TTC549 (cell line): ENCODE measurements at regions not wholly inside any gene's neighbourhood (a gene's known extent, or its start where the extent isn't known, plus 50 kb on each side); places are given as distances from the start of the nearest gene placed in this dataset.
"Not testable (repeated sequence)": the region's sequence is repeated elsewhere in the genome, so short reads cannot be mapped to it uniquely, and the experiment has no call there.

Experiments used
- FAIRE-seq: peaks from 2 replicates; lab custom pipeline; 2012; peaks lifted over from hg19 to GRCh38; lab: Jason Lieb, UNC

DNA sequence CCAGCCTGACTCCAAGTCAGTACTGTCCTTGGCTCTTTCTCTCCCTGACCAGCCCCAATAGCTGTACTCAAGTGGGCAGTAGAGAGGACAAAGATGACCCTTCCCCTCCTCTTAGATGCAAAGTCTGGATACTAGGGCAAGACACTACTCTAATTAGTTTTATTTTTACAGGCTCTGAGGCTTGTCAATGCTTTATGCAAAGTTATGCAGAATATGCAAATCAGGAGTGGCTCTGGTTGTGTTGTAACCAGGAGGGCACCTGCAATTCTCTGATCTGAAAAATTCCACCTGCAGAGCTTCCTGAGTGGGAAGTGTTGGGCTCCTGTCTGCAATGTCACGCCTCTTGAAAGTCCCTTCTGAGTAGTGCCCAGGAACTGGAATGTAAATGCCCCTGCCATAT, 201.5 kb downstream of the RGS3 start:
- no peak for FAIRE-seq

DNA sequence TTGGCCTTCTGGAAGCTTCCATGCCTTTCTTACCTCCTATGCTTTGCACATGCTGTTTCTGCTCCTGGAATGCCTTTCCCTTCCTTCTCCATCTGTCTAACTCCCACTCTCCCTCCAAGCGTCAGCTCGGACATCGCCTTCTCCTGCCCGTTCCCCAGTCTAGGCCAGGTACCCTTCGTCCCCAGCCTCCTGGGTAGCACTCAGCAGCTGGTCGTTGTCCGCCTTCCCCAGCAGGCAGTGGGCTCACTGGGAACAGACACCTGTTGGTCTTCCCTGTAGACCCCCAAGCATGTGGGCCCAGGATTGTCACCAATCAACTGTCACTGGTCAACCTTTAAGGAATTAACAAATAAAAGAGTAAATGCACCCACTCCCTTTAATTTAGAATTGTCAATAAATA, 202.2 kb downstream of the RGS3 start:
- no peak for FAIRE-seq

DNA sequence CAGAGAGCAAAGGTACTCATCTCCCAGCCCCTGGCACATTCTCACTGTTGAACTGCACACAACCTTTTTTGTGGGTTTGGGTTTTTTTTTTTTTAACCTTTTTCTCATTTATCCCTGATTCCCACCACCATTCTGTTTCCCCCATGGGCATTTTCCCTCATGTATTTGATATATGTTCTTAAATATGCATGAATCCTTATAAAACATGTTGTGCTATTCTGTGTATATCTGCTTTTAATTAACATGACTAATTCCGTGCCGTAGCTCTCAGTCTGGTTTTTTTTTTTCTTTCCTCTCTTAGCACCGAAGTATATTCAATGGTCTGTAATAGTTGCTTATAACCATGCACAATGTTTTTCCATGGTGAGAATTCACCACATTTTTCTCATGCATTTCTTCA, 204.5 kb downstream of the RGS3 start:
- FAIRE-seq: no peak

DNA sequence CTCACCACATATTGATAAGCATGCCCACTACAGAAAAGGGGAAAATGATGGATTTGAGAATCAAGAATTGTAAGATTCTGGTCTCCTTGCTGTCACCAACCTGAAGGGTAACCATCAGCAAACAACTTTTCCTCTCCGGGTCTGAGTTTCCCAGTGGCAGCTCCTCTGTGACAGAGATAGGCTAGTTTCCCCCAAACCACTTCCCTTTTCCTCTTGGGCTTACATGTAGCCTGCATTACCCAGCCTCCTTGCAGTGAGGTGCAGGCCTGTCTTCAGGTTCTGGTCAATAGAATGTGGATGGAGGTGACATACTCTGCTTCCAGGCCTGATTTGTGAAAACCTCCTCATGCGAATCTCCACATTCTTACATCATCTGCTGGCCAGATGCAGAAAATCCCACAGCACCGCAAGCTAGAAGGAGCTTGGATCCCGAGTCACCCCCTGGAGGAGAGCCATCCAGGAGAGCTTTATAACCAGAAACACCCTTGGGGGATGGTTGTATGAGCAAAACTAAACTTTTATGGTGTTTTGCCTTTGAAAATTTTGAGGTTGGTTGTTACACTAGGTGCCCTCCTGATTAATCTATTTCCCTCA, 206.1 kb downstream of the RGS3 start:
- no peak for FAIRE-seq

DNA sequence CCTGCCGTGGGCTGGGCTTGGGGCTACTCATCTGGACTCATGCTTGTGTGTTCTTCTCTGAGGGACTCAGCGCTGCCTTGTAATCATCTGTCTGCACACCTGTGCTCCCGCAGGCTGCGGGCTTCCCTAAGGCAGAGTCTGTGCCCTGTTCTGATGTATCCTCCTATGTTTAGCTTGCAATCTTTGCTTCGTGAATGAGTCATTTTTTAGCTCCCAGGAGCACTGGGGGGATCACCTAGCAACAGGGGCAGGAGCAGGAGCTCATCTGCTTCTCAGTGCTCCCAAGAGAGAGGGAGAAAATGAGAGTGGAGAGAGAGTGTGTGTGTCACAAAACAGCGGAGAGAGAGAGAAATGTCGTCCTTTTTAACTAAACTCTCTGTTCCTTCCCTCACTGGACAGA, 202.4 kb upstream of the ZNF618 start:
- no peak for FAIRE-seq

DNA sequence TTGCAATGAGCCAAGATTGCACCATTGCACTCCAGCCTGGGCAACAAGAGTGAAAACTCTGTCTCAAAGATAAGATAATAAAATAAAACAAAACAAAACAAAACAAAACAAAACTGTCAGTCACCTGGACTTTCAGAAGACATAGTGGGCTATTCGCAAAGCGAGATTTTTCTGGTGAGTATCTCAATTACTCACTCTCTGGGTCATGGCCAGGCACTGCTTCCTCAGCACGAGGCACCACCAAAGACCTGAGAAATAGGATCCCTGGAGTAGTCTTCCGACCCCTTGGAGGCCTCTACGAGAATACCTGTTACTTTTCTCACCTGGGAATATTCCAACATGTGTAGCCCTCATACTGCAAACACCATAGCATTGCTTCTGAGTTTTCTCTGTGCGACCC, 201.7 kb upstream of the ZNF618 start:
- FAIRE-seq: no peak

DNA sequence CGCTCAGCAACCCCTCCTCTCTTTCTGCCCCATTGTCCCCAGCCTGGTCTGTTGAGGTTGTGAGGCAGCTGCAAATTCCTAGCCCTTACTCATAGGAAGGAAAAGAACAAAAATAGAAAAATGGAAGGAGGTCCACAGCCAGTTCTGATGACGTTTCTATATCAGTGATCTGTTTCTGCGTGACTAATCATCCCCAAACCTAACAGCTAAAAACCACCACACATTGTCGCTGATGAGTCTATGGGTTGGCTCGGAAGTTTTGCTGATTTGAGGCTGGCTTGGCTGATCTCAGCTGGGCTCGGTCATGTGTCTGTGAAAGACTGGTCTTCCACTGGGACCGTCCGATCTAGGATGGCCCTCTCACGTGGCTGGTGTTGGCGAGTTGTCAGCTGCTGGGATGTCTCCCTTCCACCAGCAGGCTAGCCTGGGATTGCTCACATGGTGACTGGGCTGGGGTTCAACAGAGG, 200.6 kb upstream of the ZNF618 start:
- no peak for FAIRE-seq

DNA sequence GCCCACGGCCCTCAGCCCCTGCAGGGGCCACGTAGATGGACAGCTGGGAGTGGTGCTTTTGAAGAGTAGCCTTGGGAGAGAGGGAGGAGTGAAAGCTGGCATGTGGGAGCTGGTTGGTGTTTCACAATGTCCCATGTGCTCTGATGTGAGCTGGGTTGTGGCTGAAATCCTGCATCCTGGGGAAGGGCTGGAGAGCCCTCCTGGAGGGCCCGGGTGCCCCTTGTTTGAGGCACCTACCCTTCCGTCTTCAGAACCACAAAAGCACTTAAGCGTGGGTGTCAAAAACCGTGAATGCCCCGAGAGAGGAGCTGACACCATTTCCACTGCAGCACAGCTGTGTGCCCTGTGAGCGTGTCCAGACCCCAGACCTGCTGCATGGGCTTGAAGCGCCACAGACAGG, 199.1 kb upstream of the ZNF618 start:
- FAIRE-seq: no peak

DNA sequence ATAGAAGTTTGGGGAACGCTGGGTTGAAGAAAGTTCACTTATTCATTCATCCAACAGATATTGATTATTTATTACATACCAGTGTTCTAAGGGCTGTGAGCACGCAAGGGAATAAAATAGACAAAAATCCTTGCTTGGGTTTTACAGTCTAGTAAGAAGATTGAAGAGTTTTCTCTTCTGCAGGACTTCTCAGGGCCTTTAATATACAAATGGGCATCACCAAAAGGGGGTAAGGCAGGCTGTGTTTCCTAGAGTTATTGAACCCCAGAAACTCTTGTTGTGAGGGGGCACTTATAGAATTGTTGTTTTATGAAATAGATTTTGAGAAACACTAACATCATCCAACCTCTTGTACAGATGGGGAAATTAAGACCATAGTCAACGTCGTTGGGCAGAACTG, 198.5 kb upstream of the ZNF618 start:
- FAIRE-seq: no peak

DNA sequence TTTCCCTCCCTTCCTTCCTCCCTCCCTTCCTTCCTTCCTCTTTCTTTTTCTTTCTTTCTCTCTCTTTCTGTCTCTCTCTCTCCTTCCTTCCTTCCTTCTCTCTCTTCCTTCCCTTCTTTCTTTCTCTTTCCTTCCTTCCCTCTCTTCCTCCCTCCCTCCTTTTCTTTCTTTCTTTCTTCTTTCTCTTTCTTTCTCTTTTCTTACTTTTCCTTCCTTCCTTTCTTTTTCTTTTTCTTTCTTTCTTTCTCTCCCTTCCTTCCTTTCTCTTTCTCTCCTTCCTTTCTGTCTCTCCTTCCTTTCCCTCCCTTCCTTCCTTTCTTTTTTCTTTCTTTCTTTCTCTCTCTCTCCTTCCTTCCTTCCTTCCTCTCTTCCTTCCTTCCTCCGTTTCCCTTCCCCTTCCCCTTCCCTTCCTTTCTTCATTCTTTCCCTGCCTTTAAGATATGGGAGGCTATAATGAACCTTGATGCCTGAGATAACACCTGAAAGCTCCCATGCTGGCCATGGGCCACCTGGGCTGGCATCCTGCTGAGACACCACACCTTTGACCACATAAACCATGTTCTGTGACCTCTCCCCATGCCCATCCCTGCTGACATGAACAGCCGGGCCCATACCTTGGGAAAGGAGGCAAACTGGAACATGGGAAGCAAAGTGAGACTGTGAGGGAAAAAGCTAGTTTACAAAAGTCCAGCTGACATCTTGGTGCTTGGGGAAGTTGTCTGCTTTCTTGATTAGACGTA, 197.8 kb upstream of the ZNF618 start:
- FAIRE-seq: no peak

DNA sequence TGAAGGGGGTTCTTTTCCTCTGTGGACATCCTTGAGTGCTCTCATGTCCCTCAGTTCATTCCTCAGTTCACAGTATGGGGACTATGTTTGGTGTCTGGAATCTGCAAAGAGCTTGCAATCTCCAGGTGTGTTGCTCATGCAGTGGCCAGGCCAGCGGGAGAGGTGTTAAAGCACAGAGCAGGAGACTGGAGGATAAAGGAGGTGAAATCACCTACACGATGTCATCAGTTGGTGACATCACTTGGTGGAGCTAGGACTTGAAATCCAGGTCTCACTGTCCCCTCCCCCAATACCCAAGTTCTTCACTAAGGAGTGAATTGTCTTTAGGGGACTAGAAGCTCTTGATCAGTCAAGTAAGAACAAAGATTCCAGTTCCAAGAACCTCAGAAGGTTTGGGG, 197.3 kb upstream of the ZNF618 start:
- FAIRE-seq: no peak

DNA sequence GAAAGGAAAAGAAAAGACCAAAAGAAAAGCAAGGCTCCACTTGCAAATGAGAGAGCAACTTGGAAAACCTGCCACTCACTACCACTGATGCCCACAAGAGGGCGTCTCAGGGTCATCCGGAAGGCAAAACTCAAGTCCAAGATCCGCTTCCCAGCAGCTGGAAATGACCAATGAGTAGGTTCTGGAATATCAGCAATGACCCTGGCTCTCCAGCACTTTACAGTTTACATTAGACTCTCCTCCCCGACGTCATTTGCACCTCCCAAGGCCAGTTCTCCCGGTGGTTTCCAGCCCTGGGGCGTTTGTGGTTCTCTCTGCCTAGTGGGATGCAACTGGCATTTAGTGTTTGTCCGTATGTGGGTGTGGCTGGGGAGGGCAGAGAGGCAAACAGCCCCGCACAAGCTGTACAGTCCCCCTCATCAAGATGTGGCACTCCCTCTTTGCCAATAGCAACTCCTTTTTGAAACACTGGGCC, 193.8 kb upstream of the ZNF618 start:
- peak; percentile 84 for FAIRE-seq

DNA sequence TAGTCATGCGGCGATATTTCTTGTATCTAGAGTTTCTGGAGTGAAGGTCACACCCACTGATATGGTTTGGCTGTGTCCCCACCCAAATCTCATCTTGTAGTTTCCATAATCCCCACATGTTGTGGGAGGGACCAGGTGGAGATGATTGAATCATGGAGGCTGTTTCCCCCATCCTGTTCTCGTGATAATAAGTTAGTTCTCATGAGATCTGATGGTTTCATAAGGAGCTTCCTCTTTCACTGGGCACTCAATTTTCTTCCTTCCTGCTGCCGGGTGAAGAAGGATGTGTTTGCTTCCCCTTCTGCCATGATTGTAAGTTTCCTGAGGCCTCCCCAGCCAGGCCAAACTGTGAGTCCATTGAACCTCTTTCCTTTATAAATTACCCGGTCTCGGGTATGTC, 190.5 kb upstream of the ZNF618 start:
- FAIRE-seq: not testable (repeated sequence)

DNA sequence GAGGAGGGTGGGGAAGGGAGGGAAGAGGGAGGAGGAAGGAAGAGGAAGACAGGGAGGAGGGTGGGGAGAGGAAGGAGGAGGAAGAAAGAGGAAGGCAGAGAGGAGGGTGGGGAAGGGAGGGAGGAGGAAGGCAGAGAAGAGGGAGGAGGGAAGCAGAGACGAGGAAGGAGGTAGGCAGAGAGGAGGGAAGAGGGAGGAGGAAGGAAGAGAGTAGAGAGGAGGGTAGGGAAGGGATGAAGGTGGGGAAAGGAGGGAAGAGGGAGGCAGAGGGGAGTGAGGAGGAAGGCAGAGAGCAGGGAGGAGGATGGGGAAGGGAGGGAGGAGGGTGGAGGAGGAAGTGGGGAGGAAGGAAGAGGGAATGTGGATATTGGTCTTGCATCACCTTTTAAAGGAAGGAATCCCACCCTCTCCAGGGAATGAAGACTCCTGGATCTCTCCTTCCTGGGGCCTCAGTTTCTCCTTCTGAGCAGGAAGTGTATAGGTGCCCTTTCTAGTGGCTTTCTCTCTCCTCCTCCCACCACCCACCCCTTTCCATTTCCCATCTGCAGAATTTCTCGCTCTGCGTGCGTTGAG, 188.9 kb upstream of the ZNF618 start:
- FAIRE-seq: no peak

DNA sequence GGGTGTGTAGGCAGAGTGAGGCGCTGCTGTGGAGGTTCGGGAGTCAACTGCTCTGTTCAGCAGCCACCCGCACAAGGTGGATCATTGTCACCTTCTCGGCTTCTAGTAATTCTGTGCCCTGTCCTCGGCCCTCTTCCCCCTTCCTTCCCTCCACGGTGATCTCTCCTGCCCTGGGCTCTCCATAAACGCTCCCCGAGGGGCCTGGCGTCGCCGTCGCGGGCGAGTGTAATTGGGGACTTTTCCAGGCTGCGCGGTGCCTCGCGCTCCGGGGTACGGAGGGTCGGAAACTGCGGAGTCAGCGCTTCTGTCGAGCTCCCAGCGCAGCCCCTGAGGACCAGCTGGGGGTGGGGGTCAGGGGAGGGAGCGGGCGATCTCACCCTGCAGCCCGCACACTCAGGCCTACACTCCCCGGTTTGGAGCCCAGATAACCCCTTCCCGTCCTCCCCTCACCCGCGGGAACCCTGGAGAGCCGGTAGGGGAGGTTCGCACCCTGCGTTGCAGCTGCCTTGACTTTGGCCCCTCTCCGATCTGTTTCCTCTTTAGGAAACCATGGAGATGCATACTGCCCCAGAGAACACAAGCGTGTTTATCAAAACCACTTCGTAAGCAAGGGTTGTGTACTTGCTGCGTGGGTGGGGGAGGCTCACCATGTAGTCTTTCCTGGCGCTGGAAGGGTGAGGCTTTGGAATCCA, 188.3 kb upstream of the ZNF618 start:
- FAIRE-seq: no peak

DNA sequence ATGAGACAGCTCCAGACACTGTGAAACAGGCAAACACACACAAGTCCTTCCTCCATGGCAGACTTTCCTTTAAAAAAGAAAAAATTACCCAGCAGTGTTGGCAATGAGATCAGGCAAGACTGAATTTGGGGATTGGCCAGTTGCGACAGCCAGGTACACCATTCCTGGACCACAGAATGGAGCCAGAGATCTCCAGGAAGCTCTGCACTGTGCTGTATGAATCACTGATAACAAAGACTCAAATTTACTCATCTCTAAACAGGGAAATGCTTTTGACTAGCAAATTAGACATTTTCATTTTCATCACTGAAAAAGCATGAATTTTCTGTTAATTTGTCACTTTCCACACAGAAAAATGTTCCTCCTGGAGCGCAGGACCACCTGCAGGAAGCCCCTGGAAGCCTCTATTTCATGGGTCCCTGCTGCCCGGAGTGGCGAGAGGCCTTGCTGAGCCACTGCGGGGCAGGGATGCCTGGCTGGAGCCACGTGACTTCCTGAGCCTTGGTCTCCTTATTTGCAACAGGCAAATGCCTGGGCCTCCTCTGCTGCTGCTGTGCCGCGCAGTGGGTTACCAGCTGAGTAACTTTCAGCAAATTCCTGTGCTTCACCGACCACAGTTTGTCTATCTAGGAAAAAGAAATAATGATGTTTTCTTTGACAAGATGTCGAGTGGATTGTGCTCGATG, 185.9 kb upstream of the ZNF618 start:
- no peak for FAIRE-seq

DNA sequence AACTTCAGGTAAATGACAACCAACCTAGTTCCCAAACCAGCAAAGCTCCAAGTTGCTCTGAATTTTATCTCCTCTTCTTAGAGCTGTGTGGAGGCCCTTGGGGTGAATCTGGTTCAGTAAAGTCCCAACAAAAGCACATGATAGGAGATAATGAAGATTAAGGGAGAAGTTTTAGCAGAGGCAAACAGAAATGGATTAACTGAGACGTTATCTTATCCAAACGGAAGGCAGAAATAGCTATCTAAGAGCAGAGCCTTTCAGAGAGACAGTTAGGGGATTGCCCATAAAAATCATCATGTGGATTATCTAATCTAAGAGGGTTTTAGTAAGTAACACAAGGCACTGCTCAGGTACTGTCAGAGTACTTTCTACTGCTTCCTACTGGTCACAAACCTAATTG, 183.9 kb upstream of the ZNF618 start:
- no peak for FAIRE-seq

DNA sequence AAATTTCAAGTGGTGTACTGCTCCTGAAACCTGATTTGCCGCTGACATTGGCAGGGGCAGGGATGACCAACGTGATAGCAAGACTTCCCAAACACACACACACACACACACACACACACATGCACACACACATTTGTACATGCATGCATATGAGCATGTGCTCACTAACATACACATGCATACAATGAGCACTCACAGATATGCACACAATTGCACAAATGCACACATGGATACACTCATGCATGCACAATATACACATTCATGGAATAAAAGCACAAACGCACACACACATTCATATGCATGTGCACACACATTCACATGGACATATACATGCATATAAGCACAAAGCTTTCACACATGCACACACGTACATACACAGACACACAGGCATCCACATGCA, 181.2 kb upstream of the ZNF618 start:
- no peak for FAIRE-seq

DNA sequence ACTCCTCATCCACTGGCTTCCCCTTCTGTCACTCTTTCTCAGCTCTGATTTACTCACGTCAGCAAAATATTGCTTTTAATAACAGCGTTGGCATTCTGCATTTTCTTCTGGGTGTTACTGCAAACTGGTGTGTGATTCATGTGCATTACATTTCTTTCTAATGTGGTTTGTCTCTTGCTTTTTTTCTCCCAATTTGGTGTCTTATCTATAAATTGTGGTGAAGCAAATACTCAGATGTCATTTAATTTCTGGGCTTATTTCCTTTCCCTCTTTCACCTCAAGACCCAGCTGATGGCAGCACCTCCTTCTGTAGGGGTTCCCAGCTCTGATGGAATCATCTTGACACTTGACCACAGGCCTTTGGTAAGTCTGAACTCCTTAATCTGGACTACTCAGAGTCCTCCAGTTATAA, 180.7 kb upstream of the ZNF618 start:
- FAIRE-seq: no peak

DNA sequence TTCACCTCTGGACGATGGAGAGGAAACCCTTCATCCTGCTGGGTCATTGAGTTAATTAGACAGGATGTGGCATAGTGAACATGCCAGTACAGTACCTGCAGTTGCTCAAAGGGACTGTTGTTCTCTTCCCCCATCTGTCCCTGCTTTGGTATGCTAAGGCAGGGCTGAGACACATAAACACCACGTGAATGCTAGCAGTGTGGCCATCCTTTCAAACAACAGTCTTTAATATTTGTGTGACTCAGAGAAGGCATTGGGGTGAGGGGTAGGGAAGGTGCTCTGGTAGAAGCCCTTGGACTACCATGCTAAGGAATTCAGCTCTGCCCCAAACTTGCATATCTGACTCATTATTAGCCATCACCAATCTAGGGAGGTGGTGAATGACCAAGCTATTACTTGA, 180.2 kb upstream of the ZNF618 start:
- no peak for FAIRE-seq

DNA sequence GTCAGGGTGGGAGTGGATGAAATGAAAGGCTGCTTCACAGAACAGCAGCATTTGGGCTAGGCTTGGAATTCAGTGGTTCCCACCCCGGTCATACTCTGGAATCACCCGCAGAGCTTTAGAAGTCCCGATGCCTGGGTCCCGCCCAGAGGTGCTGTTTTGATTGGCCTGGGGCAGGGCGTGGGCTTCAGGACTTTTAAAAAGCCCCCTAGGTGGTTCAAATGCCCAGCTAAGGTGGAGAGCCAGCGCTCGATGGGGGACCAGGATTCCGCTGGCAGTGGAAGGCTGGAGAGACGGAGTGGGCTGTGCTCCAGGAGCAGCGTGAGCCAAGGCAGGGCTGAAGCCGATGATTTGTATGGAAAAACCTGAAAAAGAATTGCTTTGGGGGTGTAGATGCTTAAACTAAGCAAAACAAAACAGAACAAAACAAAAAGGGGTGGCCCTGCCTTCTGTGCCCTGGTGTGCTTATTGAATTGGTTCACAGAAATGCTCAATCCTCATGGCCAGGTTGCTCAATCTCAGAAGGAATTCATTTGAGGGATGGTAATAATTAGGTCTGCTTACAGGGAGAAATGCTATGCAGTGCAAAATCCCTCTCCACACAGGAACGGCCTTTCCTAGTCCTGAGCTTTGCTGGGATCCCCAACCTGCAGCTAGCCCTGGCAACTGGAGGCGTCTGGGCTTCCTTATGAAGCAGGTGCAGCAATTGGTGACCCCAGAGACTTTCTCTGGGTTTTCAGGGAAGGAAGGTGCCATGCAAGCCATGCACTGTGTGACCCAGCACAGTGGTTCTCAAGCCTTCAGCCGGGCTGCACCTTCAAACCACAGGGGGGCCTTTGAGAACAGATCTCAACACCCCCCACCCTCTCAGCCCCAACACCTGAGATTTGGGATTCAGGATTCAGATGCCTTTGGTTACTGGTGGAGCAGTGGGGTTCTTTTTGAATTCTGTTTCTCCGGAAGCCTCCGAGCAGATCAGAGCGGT, 174.0 kb upstream of the ZNF618 start:
- FAIRE-seq: no peak
